ENCODE measurements at regions not wholly inside any gene's neighbourhood (a gene's known extent, or its start where the extent isn't known, plus 50 kb on each side); places are given as distances from the start of the nearest gene placed in this dataset.

DNA sequence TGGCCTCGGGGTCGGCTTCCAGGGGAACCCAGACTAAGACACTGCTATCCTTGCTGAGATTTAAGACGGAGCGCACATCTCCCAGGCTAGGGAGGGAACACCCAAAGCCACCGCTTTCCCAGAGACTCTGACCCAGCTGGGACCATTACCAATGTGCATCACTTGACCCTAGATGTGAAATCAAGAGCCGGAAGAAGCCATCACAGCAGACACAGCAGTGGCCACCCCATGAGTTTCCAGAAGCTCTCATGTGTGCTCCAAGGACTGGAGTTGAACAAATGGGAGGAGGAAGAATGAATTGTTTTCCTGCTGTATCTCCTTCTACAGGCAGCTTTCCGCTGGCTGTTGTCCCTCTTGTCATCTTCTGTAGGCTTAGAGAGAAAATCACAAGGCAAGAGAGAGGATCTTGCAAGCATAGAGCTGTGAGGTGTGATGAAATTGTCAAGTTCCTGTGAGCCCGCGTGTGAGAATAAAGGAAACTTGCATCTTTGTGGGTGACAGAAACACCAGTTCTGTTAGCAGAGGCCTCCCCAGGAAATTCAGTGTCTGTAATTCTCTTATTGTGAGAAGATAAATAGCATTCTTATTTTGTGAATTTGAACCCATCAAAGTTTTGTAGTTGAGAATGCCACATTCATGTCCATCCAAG is 711.8 kb downstream of the UQCRFS1 start:
- Histone ChIP-seq H3K36me3 (no peaks in the 10 kb centered on the region), H3K4me1 (no peaks in the 10 kb centered on the region), H3K4me3 (no peak overlapping the region), H3K27me3 (no peaks in the 10 kb centered on the region), H3K9me3 (no peaks in the 10 kb centered on the region), H3K27ac (no peak overlapping the region)
- TF ChIP-seq, protein P1, sequence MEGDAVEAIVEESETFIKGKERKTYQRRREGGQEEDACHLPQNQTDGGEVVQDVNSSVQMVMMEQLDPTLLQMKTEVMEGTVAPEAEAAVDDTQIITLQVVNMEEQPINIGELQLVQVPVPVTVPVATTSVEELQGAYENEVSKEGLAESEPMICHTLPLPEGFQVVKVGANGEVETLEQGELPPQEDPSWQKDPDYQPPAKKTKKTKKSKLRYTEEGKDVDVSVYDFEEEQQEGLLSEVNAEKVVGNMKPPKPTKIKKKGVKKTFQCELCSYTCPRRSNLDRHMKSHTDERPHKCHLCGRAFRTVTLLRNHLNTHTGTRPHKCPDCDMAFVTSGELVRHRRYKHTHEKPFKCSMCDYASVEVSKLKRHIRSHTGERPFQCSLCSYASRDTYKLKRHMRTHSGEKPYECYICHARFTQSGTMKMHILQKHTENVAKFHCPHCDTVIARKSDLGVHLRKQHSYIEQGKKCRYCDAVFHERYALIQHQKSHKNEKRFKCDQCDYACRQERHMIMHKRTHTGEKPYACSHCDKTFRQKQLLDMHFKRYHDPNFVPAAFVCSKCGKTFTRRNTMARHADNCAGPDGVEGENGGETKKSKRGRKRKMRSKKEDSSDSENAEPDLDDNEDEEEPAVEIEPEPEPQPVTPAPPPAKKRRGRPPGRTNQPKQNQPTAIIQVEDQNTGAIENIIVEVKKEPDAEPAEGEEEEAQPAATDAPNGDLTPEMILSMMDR (IDR thresholded peaks at IDR 0.05): no peak
- intact Hi-C loops (cut with DNase I): no loop called here
- no peak for DNase-seq (ENCODE audit: low spot score in 2 of 2)

DNA sequence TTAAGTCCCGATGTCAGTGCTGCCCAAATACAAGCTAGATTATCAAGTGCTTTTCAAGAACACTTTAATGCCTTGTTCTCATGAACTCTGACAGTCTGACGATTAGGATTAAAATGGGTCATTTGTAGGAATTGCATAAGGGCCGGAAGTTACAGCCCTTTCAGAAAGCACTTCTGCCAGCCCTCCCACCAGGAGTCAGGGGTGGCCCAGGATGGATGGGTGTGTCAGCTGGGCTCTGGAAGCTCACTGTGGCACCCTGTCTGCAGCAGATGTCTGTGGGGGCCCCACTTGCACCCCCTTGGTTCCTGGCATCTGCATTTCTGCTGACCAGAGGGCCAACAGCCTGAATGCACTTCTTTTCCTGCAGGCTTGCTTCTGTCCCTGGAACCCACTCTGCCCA is 712.7 kb downstream of the UQCRFS1 start:
- H3K4me1 ChIP-seq: no peaks in the 10 kb centered on the region
- TF ChIP-seq, protein P1 (IDR thresholded peaks at IDR 0.05): no peak
- no peaks in the 10 kb centered on the region for H3K36me3 ChIP-seq
- intact Hi-C loops (cut with DNase I): no loop called here
- H3K27me3 ChIP-seq: no peaks in the 10 kb centered on the region
- DNase-seq (ENCODE audit: low spot score in 2 of 2): no peak
- no peaks in the 10 kb centered on the region for H3K9me3 ChIP-seq
- no peak overlapping the region for H3K4me3 ChIP-seq
- no peak overlapping the region for H3K27ac ChIP-seq

DNA sequence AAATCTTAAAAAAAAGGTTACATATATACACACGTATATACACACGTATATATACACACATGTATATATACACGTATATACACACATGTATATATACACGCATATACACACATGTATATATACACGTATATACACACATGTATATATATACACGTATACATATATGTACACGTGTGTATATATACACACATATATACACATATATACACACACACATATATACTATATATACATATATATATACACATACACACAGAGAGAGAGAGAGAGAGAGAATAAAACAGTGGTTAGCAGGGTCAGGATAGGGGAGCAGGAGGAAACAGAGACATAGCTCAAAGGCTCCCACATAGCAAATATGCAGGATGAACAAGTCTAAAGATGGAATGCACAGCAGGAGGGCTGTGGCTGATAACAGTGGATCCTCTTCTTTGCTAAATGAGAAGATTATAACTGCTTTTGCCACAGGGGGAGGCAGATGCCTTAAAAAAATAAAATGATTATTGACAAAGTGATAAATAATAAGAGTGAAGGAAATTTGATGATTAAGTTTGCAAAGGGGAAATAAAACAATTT is 714.5 kb downstream of the UQCRFS1 start:
- Histone ChIP-seq H3K4me1 (no peaks in the 10 kb centered on the region), H3K4me3 (no peak overlapping the region), H3K27me3 (no peaks in the 10 kb centered on the region), H3K9me3 (no peaks in the 10 kb centered on the region), H3K36me3 (no peaks in the 10 kb centered on the region), H3K27ac (no peak overlapping the region)
- intact Hi-C loops (cut with DNase I): no loop called here
- TF ChIP-seq, protein P1 (IDR thresholded peaks at IDR 0.05): no peak
- DNase-seq (ENCODE audit: low spot score in 2 of 2): no peak

DNA sequence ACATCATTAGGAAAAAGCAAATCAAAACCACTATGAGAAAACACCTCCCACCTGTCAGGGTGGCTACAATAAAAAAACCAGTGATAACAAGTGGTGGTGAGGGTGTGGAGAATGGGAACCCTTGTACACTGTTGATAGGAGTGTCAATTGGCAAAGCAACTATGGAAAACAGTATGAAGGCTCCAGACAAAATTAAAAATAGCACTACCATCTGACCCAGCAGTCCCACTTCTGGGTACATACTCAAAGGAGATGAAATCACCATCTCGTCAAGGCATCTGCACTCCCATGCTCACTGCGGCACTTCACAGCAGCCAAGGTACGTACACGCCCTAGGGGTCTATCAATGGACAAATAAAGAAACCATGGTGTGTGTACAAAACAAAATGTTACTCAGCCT is 715.1 kb downstream of the UQCRFS1 start:
- intact Hi-C loops (cut with DNase I): no loop called here
- TF ChIP-seq, protein P1 (IDR thresholded peaks at IDR 0.05): no peak
- H3K36me3 ChIP-seq: no peaks in the 10 kb centered on the region
- H3K27me3 ChIP-seq: no peaks in the 10 kb centered on the region
- H3K27ac ChIP-seq: no peak overlapping the region
- H3K4me1 ChIP-seq: no peaks in the 10 kb centered on the region
- DNase-seq (ENCODE audit: low spot score in 2 of 2): no peak
- no peak overlapping the region for H3K4me3 ChIP-seq
- no peaks in the 10 kb centered on the region for H3K9me3 ChIP-seq

DNA sequence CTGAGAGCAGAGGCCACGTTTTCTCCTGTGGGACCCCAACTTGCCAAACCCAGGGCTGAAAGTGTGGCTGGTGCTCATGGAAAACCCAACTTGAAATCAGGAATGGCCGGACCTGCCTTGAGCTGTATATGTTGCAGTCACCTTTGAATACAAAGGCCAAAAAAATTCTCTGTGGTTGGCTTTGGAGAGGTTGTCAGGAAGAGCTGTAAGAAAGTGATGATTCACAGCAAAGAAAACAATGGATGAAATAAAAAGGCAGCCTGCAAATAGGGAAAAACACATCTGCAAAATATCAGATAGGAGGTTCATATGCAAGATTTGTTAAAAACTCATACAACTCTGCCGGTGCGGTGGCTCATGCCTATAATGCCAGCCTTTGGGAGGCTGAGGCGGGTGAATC is 715.8 kb downstream of the UQCRFS1 start:
- no peak for DNase-seq (ENCODE audit: low spot score in 2 of 2)
- H3K4me1 ChIP-seq: no peaks in the 10 kb centered on the region
- no peak overlapping the region for H3K27ac ChIP-seq
- H3K9me3 ChIP-seq: no peaks in the 10 kb centered on the region
- intact Hi-C loops (cut with DNase I): no loop called here
- H3K36me3 ChIP-seq: no peaks in the 10 kb centered on the region
- H3K27me3 ChIP-seq: no peaks in the 10 kb centered on the region
- TF ChIP-seq, protein P1 (IDR thresholded peaks at IDR 0.05): no peak
- H3K4me3 ChIP-seq: no peak overlapping the region
